HCT116 (cell line): ENCODE measurements at regions not wholly inside any gene's neighbourhood (a gene's known extent, or its start where the extent isn't known, plus 50 kb on each side); places are given as distances from the start of the nearest gene placed in this dataset.

Experiments used
- ATAC-seq: fragments of 200-7000 bp; cut with Tn5 transposase; 2 replicates; pipeline ENCODE4 v1.9.1; 2020; ENCODE audit warnings: mild to moderate bottlenecking, moderate library complexity
- BruUV-seq: library from RNA; stranded (reverse); fragments of 400-500 nt; replicated peaks from 2 replicates; lab custom pipeline; 2021; lab: Mats Ljungman, UMichigan
- CTCF ChIA-PET: fragments of 300-600 bp; sonication (Branson Sonifier 250); formaldehyde crosslinking; loops from one replicate; lab custom pipeline; 2021; ENCODE audit warnings: antibody characterized with exemption; lab: Charles Lee
- POLR2A ChIA-PET: fragments of 300-600, 350-600 bp; sonication (Branson Sonifier 250); formaldehyde crosslinking; loops from one replicate; lab custom pipeline; 2021; ENCODE audit warnings: antibody characterized with exemption; lab: Charles Lee
- RAD21 ChIA-PET, 2 experiments: fragments of 300-600 bp; sonication (Branson Sonifier 250); formaldehyde crosslinking; loops; one replicate each; lab custom pipeline; 2023; ENCODE audit warnings: low total read pairs in 2 of 2; ENCODE audit not compliant: uncharacterized antibody in 2 of 2, unreplicated experiment in 2 of 2, low non-redundant PET in 1 of 2; lab: Charles Lee
- DNase-seq: peaks from one replicate; pipeline ENCODE4 v3.0.0-alpha.2; 2010; ENCODE audit warnings: low read depth, low spot score
- H2AFZ ChIP-seq: fragments of 200-600 bp; shearing (Covaris generic), sonication (generic); 2 replicates; pipeline ENCODE4 v1.6.1; 2017; ENCODE audit warnings: low read depth, mixed run types, mixed read lengths, antibody characterized with exemption, low read length; ENCODE audit not compliant: poor library complexity, severe bottlenecking
- H3K27ac ChIP-seq: 2 replicates; pipeline ENCODE4 v1.5.1; 2012; ENCODE audit warnings: low read depth, low read length
- H3K27me3 ChIP-seq: fragments of 200-600 bp; sonication (generic); 2 replicates; pipeline ENCODE4 v1.6.1; 2016; ENCODE audit warnings: mixed run types, low read length, mixed read lengths; ENCODE audit not compliant: insufficient read depth
- H3K36me3 ChIP-seq, 2 experiments: fragments of 200-500 bp in 1 of 2; fragments of 200-600 bp in 1 of 2; sonication (Bioruptor generic) in 1 of 2; sonication (generic) in 1 of 2; 2 replicates each; pipeline versions ENCODE4 v1.5.1 to v1.6.1; 2014 to 2016; ENCODE audit warnings: low read length in 2 of 2, inconsistent platforms in 1 of 2, mixed read lengths in 1 of 2, mixed run types in 1 of 2; ENCODE audit not compliant: insufficient read depth in 2 of 2, control insufficient read depth in 1 of 2
- H3K4me1 ChIP-seq, 2 experiments: fragments of 200-600 bp in 1 of 2; sonication (generic) in 1 of 2; 2 replicates each; pipeline versions ENCODE4 v1.5.1 to v1.6.1; 2012 to 2017; ENCODE audit warnings: low read length in 2 of 2, inconsistent platforms in 1 of 2, mild to moderate bottlenecking in 1 of 2, mixed read lengths in 1 of 2, mixed run types in 1 of 2, moderate library complexity in 1 of 2; ENCODE audit not compliant: insufficient read depth in 2 of 2, control insufficient read depth in 1 of 2
- H3K4me2 ChIP-seq: fragments of 200-600 bp; sonication (generic); 2 replicates; pipeline ENCODE4 v1.6.1; 2017; ENCODE audit warnings: mixed run types, low read length, mixed read lengths
- H3K4me3 ChIP-seq, 2 experiments: fragments of 200-600 bp in 1 of 2; sonication (generic) in 1 of 2; replicated peaks in 1 of 2; 2 replicates each; pipeline ENCODE4 v1.5.1; 2011 to 2016; ENCODE audit warnings: low read length in 2 of 2, control low read depth in 1 of 2, low read depth in 1 of 2, mild to moderate bottlenecking in 1 of 2, mixed read lengths in 1 of 2, mixed run types in 1 of 2
- H3K79me2 ChIP-seq: fragments of 200-600 bp; sonication (generic); 2 replicates; pipeline ENCODE4 v1.6.1; 2017; ENCODE audit warnings: mild to moderate bottlenecking, mixed run types, low read length, moderate library complexity, mixed read lengths; ENCODE audit not compliant: insufficient read depth
- H3K9ac ChIP-seq: fragments of 200-600 bp; sonication (generic); 2 replicates; pipeline ENCODE4 v1.6.1; 2016; ENCODE audit warnings: low read length, mixed read lengths
- H3K9me2 ChIP-seq: fragments of 200-600 bp; sonication (generic), shearing (Covaris generic); 2 replicates; pipeline ENCODE4 v1.6.1; 2017; ENCODE audit warnings: mixed run types, mild to moderate bottlenecking, moderate library complexity; ENCODE audit not compliant: insufficient read depth
- H3K9me3 ChIP-seq, 2 experiments: fragments of 200-500 bp in 1 of 2; fragments of 200-600 bp in 1 of 2; sonication (Bioruptor generic) in 1 of 2; sonication (generic) in 1 of 2; 2 replicates each; pipeline ENCODE4 v1.6.1; 2014 to 2017; ENCODE audit warnings: low read length in 2 of 2, mixed read lengths in 2 of 2, inconsistent platforms in 1 of 2, low read depth in 1 of 2, mild to moderate bottlenecking in 1 of 2, mixed run types in 1 of 2, moderate library complexity in 1 of 2; ENCODE audit not compliant: control insufficient read depth in 1 of 2, insufficient read depth in 1 of 2
- H4K20me1 ChIP-seq: fragments of 200-600 bp; sonication (generic), shearing (Covaris generic); 2 replicates; pipeline ENCODE4 v1.6.1; 2017; ENCODE audit warnings: mixed run types, mild to moderate bottlenecking, moderate library complexity; ENCODE audit not compliant: insufficient read depth
- CBX3 ChIP-seq: IDR thresholded peaks from 2 replicates; pipeline ENCODE4 v1.6.1; 2012; ENCODE audit warnings: low read depth
- ELF1 ChIP-seq: IDR thresholded peaks from 2 replicates; pipeline ENCODE4 v1.6.1; 2012; ENCODE audit warnings: low read depth, borderline replicate concordance
- EZH2phosphoT487 ChIP-seq: fragments of 200-600 bp; IDR thresholded peaks from 2 replicates; pipeline ENCODE4 v1.6.1; 2018; ENCODE audit warnings: antibody characterized with exemption, borderline replicate concordance
- FOSL1 ChIP-seq: IDR thresholded peaks from 2 replicates; pipeline ENCODE4 v1.6.1; 2012; ENCODE audit warnings: low read depth
- JUND ChIP-seq: IDR thresholded peaks from 2 replicates; pipeline ENCODE4 v1.6.1; 2012
- POLR2A ChIP-seq: IDR thresholded peaks from 2 replicates; pipeline ENCODE4 v1.7.0; 2011; ENCODE audit warnings: borderline replicate concordance; ENCODE audit not compliant: insufficient read depth, insufficient read length; ENCODE audit errors: extremely low read depth
- POLR2AphosphoS5 ChIP-seq: IDR thresholded peaks from 2 replicates; pipeline ENCODE4 v1.6.1; 2011; ENCODE audit warnings: mild to moderate bottlenecking, low read depth, low read length, moderate library complexity
- RAD21 ChIP-seq: IDR thresholded peaks from 2 replicates; pipeline ENCODE4 v1.6.1; 2012; ENCODE audit warnings: low read depth, mild to moderate bottlenecking
- SIN3A ChIP-seq: IDR thresholded peaks from 2 replicates; pipeline ENCODE4 v1.6.1; 2012; ENCODE audit warnings: low read depth
- SP1 ChIP-seq: IDR thresholded peaks from 2 replicates; pipeline ENCODE4 v1.6.1; 2012; ENCODE audit warnings: low read depth
- TCF7L2 ChIP-seq: IDR thresholded peaks from 2 replicates; pipeline ENCODE4 v1.7.0; 2011; ENCODE audit warnings: borderline replicate concordance, inconsistent platforms; ENCODE audit not compliant: insufficient read depth, insufficient read length; ENCODE audit errors: extremely low read depth
- YY1 ChIP-seq: IDR thresholded peaks from 2 replicates; pipeline ENCODE4 v1.6.1; 2011; ENCODE audit warnings: low read length, low read depth, moderate library complexity, mild to moderate bottlenecking; ENCODE audit not compliant: insufficient replicate concordance; ENCODE audit errors: extremely low read depth
- ZNF274 ChIP-seq: fragments of 200-500 bp; sonication (Bioruptor generic); IDR thresholded peaks from 2 replicates; pipeline ENCODE4 v1.6.1; 2014; ENCODE audit warnings: mild to moderate bottlenecking, low read depth, low read length, inconsistent platforms
- intact Hi-C: fragments of 100-400 bp; cut with micrococcal nuclease; formaldehyde crosslinking; loops from 2 replicates; pipeline ENCODE4 v1.10.0; 2022
- TF ChIP-seq, protein P1 (sequence below): IDR thresholded peaks from 2 replicates; pipeline ENCODE4 v1.6.1; 2011; ENCODE audit warnings: mild to moderate bottlenecking, low read length, moderate library complexity; ENCODE audit not compliant: insufficient replicate concordance; ENCODE audit errors: extremely low read depth
- TF ChIP-seq, protein P2 (sequence below): IDR thresholded peaks from 2 replicates; pipeline ENCODE4 v1.6.1; 2012; ENCODE audit warnings: low read depth
- TF ChIP-seq, protein P3 (sequence below): IDR thresholded peaks from 2 replicates; pipeline ENCODE4 v1.6.1; 2012

DNA sequence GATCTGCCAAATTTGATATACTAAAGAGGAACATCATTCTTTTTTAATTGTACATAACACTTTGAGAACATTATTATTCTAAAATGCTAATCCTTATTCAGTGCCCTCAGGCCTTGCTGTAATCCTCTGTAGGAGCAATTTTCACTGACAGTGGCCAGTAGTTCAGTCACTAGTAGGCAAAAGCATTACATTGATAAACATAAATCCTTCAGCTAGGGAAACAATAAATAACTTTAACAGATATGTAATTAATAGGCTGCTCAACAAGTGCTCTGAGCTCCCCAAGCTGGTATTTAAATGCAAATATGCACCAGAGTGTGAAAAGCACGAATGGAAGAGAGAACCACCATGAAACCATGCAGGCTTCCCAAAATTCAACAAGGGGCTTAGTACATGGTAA is 77.7 kb upstream of the FAM47C start:
- no TSS peak for BruUV-seq
- Histone ChIP-seq H4K20me1 (no peaks in the 10 kb centered on the region), H2AFZ (no peak overlapping the region), H3K9ac (no peak overlapping the region), H3K4me2 (no peak overlapping the region), H3K4me1 (no peaks in the 10 kb centered on the region), H3K9me2 (no peaks in the 10 kb centered on the region), H3K4me3 (no peak overlapping the region), H3K36me3 (no peaks in the 10 kb centered on the region), H3K27me3 (no peaks in the 10 kb centered on the region), H3K79me2 (no peaks in the 10 kb centered on the region), H3K9me3 (no peaks in the 10 kb centered on the region), H3K27ac (no peak overlapping the region)
- ChIA-PET POLR2A (no interaction called here), RAD21 (no interaction called here), CTCF (no interaction called here)
- ATAC-seq (no peak), DNase-seq (no peak)
- intact Hi-C loops: no loop called here
- TF ChIP-seq FOSL1 (no peak), JUND (no peak), TCF7L2 (no peak), POLR2A (no peak), YY1 (no peak), EZH2phosphoT487 (no peak), ELF1 (no peak), SIN3A (no peak), RAD21 (no peak), SP1 (no peak), ZNF274 (no peak), CBX3 (no peak), POLR2AphosphoS5 (no peak)
- TF ChIP-seq, protein P1, sequence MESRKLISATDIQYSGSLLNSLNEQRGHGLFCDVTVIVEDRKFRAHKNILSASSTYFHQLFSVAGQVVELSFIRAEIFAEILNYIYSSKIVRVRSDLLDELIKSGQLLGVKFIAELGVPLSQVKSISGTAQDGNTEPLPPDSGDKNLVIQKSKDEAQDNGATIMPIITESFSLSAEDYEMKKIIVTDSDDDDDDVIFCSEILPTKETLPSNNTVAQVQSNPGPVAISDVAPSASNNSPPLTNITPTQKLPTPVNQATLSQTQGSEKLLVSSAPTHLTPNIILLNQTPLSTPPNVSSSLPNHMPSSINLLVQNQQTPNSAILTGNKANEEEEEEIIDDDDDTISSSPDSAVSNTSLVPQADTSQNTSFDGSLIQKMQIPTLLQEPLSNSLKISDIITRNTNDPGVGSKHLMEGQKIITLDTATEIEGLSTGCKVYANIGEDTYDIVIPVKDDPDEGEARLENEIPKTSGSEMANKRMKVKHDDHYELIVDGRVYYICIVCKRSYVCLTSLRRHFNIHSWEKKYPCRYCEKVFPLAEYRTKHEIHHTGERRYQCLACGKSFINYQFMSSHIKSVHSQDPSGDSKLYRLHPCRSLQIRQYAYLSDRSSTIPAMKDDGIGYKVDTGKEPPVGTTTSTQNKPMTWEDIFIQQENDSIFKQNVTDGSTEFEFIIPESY: no peak
- TF ChIP-seq, protein P2, sequence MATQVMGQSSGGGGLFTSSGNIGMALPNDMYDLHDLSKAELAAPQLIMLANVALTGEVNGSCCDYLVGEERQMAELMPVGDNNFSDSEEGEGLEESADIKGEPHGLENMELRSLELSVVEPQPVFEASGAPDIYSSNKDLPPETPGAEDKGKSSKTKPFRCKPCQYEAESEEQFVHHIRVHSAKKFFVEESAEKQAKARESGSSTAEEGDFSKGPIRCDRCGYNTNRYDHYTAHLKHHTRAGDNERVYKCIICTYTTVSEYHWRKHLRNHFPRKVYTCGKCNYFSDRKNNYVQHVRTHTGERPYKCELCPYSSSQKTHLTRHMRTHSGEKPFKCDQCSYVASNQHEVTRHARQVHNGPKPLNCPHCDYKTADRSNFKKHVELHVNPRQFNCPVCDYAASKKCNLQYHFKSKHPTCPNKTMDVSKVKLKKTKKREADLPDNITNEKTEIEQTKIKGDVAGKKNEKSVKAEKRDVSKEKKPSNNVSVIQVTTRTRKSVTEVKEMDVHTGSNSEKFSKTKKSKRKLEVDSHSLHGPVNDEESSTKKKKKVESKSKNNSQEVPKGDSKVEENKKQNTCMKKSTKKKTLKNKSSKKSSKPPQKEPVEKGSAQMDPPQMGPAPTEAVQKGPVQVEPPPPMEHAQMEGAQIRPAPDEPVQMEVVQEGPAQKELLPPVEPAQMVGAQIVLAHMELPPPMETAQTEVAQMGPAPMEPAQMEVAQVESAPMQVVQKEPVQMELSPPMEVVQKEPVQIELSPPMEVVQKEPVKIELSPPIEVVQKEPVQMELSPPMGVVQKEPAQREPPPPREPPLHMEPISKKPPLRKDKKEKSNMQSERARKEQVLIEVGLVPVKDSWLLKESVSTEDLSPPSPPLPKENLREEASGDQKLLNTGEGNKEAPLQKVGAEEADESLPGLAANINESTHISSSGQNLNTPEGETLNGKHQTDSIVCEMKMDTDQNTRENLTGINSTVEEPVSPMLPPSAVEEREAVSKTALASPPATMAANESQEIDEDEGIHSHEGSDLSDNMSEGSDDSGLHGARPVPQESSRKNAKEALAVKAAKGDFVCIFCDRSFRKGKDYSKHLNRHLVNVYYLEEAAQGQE: no peak
- TF ChIP-seq, protein P3, sequence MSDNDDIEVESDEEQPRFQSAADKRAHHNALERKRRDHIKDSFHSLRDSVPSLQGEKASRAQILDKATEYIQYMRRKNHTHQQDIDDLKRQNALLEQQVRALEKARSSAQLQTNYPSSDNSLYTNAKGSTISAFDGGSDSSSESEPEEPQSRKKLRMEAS: no peak
